Umbilical cord (tissue), 1 donor: ENCODE measurements at regions not wholly inside any gene's neighbourhood (a gene's known extent, or its start where the extent isn't known, plus 50 kb on each side); places are given as distances from the start of the nearest gene placed in this dataset.

Experiments used
- DNase-seq: peaks from one replicate; pipeline ENCODE4 v3.0.0-alpha.2; 2015; ENCODE audit warnings: low spot score

GRCh38 chr11:134751766-134752165 lies 339.7 kb upstream of the B3GAT1 start:
- DNase-seq = no peak

GRCh38 chr11:134751031-134751585 lies 339.1 kb upstream of the B3GAT1 start:
- DNase-seq = no peak

GRCh38 chr11:134750619-134751018 lies 338.6 kb upstream of the B3GAT1 start:
- no peak for DNase-seq

- no peak for DNase-seq
These were observed 337.2 kb upstream of the B3GAT1 start for GRCh38 chr11:134749040-134749839.

DNA sequence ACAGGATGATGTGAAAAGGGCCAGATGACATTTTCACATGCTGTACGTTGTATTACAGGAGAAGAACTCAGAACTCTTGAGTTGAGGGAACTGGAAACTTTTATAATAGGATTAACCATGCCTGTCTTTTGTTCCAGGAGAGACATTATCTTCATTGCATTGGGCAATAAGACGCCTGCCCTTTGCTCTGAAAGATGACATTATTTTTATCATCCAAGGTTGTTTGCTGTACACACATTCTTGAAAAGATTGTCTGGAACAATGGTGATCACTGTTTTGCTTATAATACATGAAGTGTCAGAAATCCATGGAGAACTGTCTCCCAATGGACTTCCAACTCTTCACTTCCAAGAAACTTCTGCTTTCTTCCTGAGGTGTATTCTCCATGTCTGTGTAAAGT lies 334.6 kb upstream of the B3GAT1 start:
- no peak for DNase-seq

GRCh38 chr11:134745456-134745855 lies 333.4 kb upstream of the B3GAT1 start:
- no peak for DNase-seq

DNA sequence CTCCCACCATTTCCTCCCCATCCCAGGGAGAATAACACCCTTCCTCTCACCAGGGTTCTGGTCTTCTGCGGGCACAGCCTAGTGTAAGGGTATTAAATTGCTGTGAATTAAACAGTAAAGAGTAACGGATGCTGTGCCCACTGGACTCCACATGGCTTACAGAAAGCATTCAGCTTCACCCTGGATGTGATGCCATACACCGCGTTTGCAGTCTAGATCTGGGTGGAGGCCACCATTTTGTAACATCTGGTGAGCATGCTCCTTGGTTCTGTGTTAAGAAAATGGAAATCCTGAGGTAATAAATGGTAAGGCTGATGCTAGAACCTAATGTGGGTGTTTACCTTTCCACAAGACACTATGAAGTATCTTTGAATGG lies 331.8 kb upstream of the B3GAT1 start:
- DNase-seq = no peak

- no peak for DNase-seq
These were observed 331.1 kb upstream of the B3GAT1 start for GRCh38 chr11:134742956-134743819.

DNA sequence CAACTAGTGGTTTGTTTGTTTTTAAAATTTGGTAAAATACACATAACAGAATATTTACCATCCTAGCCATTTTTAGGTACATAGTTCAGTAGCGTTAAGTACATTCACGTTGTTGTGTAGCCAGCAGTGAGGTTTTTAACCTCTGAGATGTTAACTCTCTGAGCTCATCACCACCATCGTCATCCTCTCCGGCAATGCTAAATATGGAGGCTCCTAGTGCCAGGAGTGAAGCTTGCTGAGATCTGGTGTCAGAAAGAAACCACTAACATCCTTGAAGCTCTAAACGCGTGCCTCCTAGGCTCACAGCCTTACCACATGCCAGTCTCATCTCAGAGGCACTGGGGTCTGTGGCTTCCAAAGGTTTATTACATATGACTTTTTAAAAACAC lies 330.2 kb upstream of the B3GAT1 start:
- peak; percentile 35 for DNase-seq

DNA sequence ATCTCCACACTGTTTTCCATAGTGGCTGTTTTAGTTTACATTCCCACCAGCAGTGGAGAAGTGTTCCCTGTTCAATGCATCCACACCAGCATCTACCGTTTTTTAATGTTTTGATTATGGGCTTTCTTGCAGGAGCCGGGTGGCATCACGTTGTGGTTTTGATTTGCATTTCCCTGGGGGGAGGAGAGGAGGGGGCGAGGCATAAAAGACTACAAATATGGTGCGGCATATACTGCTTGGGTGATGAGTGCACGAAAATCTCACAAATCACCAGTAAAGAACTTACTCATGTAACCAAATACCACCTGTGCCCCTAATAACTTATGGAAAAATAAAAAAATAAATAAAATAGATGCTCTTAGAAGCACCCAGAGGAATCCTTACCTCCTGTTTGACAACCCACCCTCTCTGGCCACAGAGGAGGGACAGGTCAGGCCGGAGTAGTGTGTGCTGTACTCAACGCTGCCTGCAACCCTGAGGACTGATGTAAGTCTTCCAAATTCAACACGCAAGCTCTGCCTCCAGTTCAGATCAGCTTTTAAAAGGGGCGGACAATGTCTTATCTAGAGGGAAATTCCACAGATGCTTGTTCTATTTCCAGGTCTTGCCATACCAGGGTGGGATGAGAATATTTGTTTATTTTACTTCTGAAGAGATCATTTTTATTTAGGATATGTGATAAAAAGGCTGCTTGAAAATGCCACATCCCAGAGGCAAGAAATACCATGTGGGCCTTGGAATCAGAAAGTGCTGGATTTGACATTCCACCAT lies 329.6 kb upstream of the B3GAT1 start:
- DNase-seq = peak; percentile 82

GRCh38 chr11:134740590-134741261 lies 328.7 kb upstream of the B3GAT1 start:
- DNase-seq = no peak

- no peak for DNase-seq
These were observed 327.1 kb upstream of the B3GAT1 start for GRCh38 chr11:134739136-134739535.

DNA sequence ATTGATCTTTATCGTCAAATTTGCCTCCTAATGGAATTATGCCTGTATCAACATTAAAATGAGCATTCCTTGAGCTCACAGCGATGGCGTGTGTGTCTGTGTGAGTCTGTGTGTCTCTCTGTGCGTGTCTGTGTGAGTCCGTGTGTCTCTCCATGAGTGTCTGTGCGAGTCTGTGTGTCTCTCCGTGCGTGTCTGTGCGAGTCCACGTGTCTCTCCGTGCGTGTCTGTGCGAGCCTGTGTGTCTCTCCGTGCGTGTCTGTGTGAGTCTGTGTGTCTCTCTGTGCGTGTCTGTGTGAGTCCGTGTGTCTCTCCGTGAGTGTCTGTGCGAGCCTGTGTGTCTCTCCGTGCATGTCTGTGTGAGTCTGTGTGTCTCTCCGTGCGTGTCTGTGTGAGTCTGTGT lies 326.5 kb upstream of the B3GAT1 start:
- no peak for DNase-seq

DNA sequence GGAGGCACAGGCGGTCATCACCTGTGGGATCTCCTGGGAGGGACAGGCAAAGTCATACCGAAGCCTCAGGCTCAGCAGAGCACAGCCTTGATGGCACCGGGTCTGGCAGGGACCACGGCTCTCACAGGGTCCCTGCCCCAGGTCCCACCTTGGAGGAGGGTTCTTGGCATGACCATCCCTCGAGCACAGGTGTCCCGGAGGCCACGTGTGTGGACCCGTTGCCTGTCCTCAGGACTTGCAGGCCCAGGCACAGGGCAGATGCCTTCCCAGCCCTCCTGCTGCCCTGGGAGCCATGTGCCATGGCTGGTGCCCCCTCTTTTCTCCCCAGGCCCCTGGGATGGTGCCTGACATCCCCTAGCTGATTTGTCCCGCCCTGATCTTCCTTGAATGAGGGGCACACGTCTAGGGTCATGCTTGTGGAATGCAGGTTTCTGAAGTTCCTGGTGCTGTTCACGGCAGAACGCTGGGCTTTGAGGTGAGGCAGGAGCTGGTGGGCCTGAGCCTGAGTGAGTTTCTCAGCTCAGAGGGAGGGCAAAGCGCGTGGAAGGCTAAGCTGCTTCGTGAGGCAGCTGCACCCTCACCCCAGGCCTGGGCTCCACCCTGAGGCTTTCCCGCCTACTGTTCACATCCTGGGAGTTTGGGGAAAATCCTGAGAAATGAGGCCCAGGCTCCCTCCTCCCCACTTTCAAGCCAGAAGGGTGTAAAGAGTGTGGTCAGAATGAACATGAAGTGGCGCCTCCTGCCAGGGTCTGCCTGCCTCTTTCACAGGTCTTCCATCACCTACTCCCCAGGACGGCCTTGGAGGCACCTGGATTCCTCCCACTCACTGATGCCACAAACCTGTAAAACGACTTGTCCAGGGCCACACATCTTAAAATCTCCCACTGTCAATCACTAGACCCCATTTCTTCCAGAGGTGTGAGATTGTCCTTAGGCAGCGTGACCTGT lies 325.8 kb upstream of the B3GAT1 start:
- no peak for DNase-seq

DNA sequence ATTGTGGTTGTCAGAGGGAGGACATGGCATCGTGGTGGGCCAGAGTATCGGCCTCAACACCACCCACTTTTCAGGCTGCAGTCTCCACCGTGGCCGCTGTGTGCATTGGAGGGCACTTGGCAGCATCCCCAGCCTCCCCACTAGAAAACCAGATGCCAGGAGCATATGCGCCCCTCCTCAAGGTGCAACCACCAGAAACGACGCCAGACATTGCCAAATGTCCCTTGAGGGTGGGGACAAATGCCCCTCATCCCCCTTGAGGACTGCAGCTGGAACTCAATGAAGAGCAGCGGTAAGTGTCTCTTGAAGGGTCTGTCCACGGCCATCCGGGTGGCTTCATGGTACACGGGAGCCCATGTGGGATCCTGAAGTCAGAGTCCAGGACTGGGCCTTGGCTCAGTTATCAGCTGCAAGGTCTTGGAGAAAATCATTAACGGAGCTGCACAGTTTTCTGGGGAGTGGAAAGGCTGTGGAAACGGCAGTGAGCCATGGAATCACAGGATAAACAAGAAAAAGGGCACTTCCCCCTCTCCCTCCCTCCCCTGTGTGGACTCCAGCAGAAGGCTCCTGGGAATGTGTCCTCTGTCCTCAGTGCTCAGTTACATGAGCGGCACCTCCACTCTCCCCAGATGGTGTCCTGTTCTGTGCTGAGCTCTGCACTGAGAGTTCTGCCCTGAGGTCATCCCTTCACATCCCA lies 324.4 kb upstream of the B3GAT1 start:
- no peak for DNase-seq

GRCh38 chr11:134734894-134735293 lies 322.9 kb upstream of the B3GAT1 start:
- no peak for DNase-seq

DNA sequence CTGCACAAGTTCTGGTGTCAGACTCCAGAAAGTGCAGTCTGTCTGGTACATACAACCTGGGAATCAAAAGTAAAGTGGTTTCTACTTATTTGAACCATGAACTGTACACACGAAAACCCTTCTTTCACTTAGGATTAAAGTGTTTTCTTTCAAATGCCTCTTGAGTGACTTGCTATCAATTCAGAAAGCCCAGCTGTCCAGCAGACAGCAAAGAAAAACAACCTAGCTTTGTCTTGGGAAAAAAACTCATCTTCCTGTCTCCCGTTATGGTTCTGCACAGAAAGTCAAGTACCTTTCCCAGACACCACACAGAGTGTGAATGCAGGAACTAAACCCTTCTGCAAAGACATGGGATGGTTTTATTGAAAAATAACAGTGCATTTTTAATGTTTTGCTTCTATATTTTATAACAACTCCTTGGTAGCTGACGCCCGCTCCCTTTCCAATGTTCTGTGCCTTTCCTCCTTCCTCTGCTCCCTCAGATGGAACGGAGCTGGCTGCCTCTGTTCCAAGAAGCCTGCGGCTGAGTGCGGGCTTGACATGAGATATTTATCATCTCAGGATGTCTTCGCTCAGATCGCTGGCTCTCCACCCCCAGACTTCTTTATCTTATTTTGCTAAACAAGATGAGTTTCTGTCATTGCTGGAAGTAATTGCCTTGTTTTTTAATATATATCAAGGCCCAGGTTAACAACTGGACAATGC lies 322.3 kb upstream of the B3GAT1 start:
- peak; percentile 56 for DNase-seq

- no peak for DNase-seq
These were observed 321.6 kb upstream of the B3GAT1 start for GRCh38 chr11:134733646-134734045.
